T-helper 17 cell (primary cell): ENCODE measurements at regions not wholly inside any gene's neighbourhood (a gene's known extent, or its start where the extent isn't known, plus 50 kb on each side); places are given as distances from the start of the nearest gene placed in this dataset.

Source experiments
- ATAC-seq: fragments of 150-1000 bp; cut with Tn5 transposase; 2 replicates; pipeline ENCODE4 v1.10.0; 2021; ENCODE audit warnings: mild to moderate bottlenecking, moderate library complexity
- DNase-seq, 3 donors: peaks; one replicate each; pipeline versions ENCODE4 v3.0.0 to v3.0.0-alpha.2; 2020 to 2021
- H3K9me3 ChIP-seq: one replicate; pipeline ENCODE4 v1.7.0; 2013; ENCODE audit warnings: low read length, mild to moderate bottlenecking; ENCODE audit not compliant: control insufficient read depth, poor library complexity, severe bottlenecking
- H3K27ac Mint-ChIP-seq: one replicate; pipeline ENCODE4 v1.8.0; 2022; ENCODE audit warnings: mild to moderate bottlenecking, moderate library complexity, mixed read lengths
- H3K27me3 Mint-ChIP-seq: one replicate; pipeline ENCODE4 v1.8.0; 2022; ENCODE audit warnings: mixed read lengths
- H3K36me3 Mint-ChIP-seq: one replicate; pipeline ENCODE4 v1.8.0; 2022; ENCODE audit warnings: low read depth, mixed read lengths
- H3K4me1 Mint-ChIP-seq: one replicate; pipeline ENCODE4 v1.8.0; 2022; ENCODE audit warnings: mild to moderate bottlenecking, mixed read lengths
- H3K4me3 Mint-ChIP-seq: one replicate; pipeline ENCODE4 v1.8.0; 2022; ENCODE audit warnings: mild to moderate bottlenecking, moderate library complexity, mixed read lengths

DNA sequence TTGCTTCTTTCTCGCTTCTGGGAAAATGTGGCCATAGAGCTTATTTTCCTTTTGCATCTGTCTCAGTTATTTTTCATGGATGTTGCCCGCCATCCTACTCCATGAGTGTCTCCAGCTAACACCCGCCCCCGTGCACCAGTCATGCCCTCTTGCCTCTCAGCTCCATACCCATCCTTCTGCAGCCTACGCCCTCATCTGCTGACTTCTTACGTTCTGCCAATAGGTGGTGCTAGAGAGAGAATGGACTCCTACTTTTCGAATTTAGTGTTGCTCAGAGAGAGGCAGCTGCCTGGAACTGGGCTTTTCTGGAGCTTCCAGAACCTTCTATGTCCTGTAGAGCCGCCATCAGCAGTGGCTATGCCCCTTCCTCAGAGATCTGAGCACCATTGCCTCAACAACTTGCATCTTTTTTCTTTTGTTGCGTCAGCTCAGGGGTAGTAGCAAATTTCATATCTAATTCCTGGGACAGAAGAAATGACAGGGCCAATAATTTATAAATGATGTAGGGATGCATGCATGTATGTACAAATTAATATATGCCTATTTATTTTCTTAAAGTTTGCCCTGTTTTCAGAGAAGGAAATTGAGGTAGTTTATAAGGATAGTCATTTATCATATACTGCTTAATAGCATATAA, 119.7 kb upstream of the MYOCD start:
- H3K4me1 Mint-ChIP-seq = no peaks in the 10 kb centered on the region
- no peak for ATAC-seq
- DNase-seq = no peak

DNA sequence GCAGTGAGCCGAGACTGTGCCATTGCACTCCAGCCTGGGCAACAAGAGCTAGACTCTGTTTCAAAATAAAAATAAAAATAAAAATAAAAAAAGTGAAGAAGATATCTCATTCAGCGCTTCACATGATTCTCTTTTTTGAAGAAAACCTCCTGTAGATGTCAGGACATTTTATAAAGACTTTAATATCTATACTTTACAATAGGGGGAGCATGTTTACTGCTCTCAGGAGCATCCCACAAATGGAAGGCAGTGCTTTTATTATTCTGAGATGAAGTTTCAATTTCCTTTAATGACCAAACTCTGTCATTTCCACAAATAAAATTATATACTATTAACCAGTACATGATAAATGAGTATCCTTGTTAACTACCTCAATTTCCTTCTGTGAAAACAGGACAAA, 118.7 kb upstream of the MYOCD start:
- Mint-ChIP-seq H3K4me3 (no peak overlapping the region), H3K4me1 (no peaks in the 10 kb centered on the region), H3K36me3 (no peaks in the 10 kb centered on the region), H3K27me3 (no peaks in the 10 kb centered on the region), H3K27ac (no peak overlapping the region)
- DNase-seq (no peak), ATAC-seq (no peak)
- H3K9me3 ChIP-seq = no peaks in the 10 kb centered on the region

More for the DNA sequence above, 119.7 kb upstream of the MYOCD start:
- Mint-ChIP-seq H3K36me3 (no peaks in the 10 kb centered on the region), H3K4me3 (no peak overlapping the region), H3K27me3 (no peaks in the 10 kb centered on the region), H3K27ac (no peak overlapping the region)
- H3K9me3 ChIP-seq = no peaks in the 10 kb centered on the region

DNA sequence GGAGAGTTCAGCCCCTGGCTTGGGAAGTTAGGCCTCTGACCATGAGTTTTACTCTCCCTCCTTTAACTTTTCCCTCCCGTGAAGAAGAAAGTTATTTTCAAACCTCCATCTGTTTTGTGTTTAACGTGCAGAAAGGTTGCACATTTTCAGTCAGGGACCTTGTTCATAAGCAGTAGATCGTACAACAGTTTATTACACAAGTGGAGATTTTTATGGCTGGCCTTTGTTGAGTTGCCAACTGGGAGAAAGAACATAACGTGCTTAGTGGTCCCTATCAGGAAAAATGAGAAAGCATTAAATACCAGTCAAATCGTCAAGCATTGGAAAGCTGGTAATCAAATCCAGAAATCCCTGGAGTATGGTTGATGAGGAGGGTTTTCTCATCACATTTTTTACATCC, 117.9 kb upstream of the MYOCD start:
- no peaks in the 10 kb centered on the region for H3K9me3 ChIP-seq
- Mint-ChIP-seq H3K4me3 (no peak overlapping the region), H3K4me1 (no peaks in the 10 kb centered on the region), H3K36me3 (no peaks in the 10 kb centered on the region), H3K27me3 (no peaks in the 10 kb centered on the region), H3K27ac (no peak overlapping the region)
- no peak for ATAC-seq
- no peak for DNase-seq

DNA sequence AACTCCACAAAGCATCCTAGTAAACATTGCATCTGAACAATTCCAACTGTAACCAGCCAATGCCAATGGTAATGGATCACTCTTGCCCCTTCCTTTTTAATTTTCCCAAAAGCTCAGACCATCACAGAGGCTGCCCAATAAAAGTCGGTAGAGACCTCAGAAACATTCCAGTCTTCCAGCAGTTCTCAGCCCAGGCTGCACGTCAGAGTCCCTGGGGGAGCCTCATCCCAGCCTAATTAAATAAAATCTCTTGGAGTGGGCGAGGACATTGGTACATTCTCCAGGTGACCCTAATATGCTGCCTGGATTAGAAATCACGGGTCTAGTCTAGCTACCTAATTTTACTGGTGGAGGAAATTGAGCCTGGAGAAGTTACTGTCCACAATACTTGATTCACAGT, 117.1 kb upstream of the MYOCD start:
- no peaks in the 10 kb centered on the region for H3K9me3 ChIP-seq
- DNase-seq = no peak
- no peak overlapping the region for H3K27ac Mint-ChIP-seq
- no peak for ATAC-seq
- H3K27me3 Mint-ChIP-seq = no peaks in the 10 kb centered on the region
- no peak overlapping the region for H3K4me3 Mint-ChIP-seq
- H3K36me3 Mint-ChIP-seq = no peaks in the 10 kb centered on the region
- H3K4me1 Mint-ChIP-seq = no peaks in the 10 kb centered on the region

DNA sequence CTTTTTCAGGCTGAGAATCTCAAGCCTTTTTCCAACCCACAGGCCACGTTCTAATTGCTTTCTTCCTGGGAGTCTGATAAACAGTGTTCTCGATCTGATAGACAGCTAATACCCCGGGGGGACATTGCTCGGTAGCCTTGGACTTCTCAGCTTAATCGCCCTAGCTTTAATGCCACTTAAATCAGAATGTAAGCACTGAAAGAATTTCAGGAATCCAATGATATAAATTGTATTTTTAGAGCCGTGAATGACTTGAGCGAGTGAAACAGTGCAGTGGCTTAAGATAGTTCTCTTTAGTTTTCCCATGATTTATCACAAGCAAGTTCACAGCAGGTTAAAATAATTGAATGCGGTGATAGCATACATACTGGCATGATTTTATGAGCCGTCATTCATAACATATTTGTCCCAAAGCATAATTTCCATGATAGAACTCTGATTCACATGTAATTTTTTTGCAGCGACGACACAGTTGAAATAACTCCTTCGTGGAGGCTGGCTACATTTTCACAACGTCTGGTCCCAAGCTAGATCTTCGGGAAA, 116.1 kb upstream of the MYOCD start:
- ATAC-seq = no peak
- Mint-ChIP-seq H3K27ac (no peak overlapping the region), H3K36me3 (no peaks in the 10 kb centered on the region), H3K27me3 (no peaks in the 10 kb centered on the region), H3K4me3 (no peak overlapping the region), H3K4me1 (no peaks in the 10 kb centered on the region)
- no peaks in the 10 kb centered on the region for H3K9me3 ChIP-seq
- DNase-seq = no peak

DNA sequence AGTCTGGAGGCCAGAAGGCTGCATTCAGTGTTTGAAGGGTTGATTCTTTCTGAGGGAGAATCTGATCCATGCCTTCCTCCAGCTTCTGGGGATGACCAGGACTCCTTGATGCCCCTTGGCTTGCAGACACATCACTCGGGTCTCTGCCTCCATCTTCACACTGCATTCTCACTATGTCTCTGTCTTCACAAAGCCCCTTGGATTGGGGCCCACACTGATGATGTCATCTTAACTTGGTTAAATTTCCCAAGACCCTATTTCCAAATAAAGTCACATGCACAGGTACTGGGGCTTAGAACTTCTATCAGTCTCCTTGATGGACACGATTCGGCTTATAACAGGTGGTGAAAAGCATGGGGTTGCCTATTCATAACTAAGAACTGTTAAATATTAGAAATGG, 112.1 kb upstream of the MYOCD start:
- H3K9me3 ChIP-seq = no peaks in the 10 kb centered on the region
- Mint-ChIP-seq H3K4me1 (no peaks in the 10 kb centered on the region), H3K27ac (no peak overlapping the region), H3K27me3 (no peaks in the 10 kb centered on the region), H3K36me3 (no peaks in the 10 kb centered on the region), H3K4me3 (no peak overlapping the region)
- DNase-seq = no peak
- no peak for ATAC-seq

DNA sequence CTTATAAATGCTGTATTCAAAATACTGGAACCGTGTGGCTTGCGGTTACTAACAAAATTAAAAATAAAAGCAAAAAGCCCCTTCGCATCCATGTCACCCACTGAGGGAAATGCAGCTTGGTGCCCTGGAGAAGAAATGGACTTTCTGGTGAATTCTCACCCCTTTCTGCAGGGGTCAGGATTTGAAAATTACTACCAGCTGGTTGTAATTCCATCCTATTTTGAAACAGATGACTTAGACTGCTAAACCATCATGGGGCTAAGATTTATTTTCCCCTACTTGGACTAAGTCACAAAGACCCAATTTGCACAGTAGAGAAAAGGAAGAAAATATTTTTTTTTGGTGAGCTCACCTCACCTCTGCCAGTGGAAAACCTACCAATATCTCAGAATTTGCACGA, 111.4 kb upstream of the MYOCD start:
- DNase-seq = no peak
- no peak for ATAC-seq
- Mint-ChIP-seq H3K4me1 (no peaks in the 10 kb centered on the region), H3K36me3 (no peaks in the 10 kb centered on the region), H3K27me3 (no peaks in the 10 kb centered on the region), H3K4me3 (no peak overlapping the region), H3K27ac (no peak overlapping the region)
- no peaks in the 10 kb centered on the region for H3K9me3 ChIP-seq

DNA sequence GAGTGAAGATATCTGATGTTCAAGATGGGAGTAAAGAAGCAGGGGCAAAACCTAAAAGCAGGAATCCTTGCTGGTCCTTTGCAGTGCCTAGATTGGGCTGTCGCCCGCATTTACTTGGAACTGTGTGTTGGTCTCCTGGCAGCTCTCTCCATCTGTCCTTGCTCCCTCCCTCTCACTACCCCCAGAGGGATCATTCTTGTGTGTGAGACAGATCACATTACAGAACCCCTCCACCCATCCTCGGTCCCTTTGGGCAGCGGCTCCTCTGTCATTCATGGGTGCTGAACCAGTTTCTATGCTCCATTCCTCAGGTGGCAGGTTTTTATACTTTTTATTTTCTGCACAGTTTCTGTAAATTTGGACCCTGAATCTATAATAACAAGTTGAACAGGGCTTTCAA, 99.4 kb upstream of the MYOCD start:
- Mint-ChIP-seq H3K4me3 (no peak overlapping the region), H3K36me3 (no peaks in the 10 kb centered on the region), H3K4me1 (no peaks in the 10 kb centered on the region), H3K27me3 (no peaks in the 10 kb centered on the region), H3K27ac (no peak overlapping the region)
- DNase-seq = no peak
- no peak for ATAC-seq
- H3K9me3 ChIP-seq = no peaks in the 10 kb centered on the region

DNA sequence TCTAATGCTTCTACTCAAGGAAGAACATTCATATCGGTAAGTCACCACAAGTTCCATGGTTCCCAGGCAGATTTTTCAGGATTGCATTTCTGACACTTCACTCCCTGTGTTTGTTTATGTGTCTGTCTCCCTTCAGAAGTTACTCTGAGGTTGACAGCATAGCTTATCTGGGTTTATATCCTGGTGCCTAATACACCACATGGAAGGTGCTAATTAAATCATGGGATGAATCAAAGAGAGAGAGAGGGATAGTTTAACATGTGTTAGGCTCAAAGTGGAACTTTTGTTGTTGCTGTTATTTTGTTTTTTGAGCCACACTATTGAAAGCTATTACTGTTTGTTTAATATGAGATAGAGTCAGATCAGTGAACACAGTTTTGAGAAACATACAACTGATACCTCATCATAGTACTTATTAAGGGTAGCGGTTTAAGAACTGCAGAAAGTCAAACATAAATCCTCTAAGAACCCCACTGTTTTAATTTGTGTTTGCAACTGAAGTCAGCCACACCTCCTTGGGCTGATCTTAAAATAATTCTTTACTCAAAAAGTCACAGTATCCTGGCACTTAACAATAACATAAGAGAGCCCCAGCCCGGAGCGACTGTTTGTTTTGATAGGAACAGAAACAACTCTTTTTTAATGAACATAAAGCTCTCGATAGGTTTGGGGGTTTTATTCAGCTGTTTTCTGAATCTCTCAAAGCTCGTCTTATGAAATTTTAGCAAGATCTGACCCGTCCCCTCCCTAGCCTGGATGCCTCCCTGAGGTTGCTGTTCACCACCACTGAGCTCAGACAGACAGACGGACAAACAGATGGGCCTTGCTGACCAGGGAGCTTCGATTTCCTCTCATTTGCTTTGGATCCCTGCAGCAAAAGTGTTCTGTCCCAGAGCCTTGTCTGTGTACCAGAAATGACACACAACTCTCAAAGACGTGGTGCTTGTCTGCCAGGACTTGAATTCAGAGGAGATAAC, 98.3 kb upstream of the MYOCD start:
- H3K27me3 Mint-ChIP-seq = no peaks in the 10 kb centered on the region
- no peak for ATAC-seq

DNA sequence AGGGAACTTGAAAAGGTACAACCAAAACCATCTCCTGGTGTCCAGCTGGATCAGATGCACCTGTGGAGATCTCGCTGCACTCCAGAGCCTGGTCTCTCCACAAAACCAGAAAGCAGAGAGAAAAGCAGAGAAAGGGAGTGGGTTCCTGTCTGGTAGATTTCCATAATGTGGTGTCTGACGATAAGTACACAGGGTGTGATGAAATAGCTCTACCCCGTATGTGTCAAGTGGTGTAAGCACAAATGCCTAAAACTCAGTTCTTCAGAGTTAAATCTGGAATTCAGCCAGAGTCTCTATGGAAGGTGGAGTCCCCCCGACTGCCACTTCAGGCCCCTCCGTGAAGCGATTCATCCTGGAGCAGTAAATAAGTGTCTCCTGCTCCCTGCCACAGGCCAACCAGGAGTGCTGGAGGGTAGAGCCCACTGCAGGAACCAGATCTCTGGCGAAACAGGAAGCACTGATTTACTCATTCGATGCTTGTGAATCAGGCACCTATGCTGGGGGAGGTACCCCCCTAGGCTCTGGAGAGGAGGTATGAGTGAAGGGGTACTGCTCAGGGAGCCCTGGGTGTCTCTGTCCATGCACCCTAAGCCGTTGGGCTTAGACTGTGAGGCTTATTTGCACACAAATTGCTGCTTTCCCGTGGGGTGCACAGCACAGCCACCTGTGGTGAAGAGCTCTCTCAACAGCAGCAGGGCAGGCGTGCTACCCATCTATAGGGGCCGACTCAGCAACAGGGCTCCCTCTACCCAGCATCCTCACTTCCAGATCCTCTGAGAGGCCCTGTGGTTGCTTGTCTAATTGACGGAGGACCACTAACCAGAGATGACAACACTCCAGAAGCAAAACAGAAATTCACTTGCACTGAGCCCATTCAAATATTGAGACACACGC, 97.1 kb upstream of the MYOCD start:
- no peaks in the 10 kb centered on the region for H3K9me3 ChIP-seq
- no peaks in the 10 kb centered on the region for H3K4me1 Mint-ChIP-seq
- ATAC-seq = no peak
- DNase-seq = no peak
- H3K36me3 Mint-ChIP-seq = no peaks in the 10 kb centered on the region
- no peaks in the 10 kb centered on the region for H3K27me3 Mint-ChIP-seq
- no peak overlapping the region for H3K27ac Mint-ChIP-seq
- no peak overlapping the region for H3K4me3 Mint-ChIP-seq

More for the DNA sequence above, 98.3 kb upstream of the MYOCD start:
- DNase-seq = no peak
- Mint-ChIP-seq H3K4me1 (no peaks in the 10 kb centered on the region), H3K4me3 (no peak overlapping the region), H3K27ac (no peak overlapping the region), H3K36me3 (no peaks in the 10 kb centered on the region)
- no peaks in the 10 kb centered on the region for H3K9me3 ChIP-seq

DNA sequence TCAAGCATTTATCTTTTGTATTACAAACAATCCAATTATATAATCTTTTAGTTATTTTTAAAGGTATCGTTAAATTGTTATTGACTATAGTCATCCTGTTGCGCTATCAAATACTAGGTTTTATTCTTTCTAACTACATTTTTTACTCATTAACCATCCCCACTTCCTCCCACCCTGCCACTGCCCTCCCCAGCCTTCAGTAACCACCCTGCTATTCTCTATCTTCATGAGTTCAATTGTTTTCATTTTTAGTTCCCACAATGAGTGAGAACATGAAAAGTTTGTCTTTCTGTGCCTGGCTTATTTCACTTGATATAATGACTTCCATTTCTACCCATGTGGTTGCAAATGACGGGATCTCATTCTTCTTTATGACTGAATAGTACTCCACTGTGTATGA, 94.1 kb upstream of the MYOCD start:
- H3K36me3 Mint-ChIP-seq = no peaks in the 10 kb centered on the region
- H3K27me3 Mint-ChIP-seq = no peaks in the 10 kb centered on the region
- H3K27ac Mint-ChIP-seq = no peak overlapping the region
- no peak overlapping the region for H3K4me3 Mint-ChIP-seq
- ATAC-seq = no peak
- H3K9me3 ChIP-seq = no peaks in the 10 kb centered on the region
- no peaks in the 10 kb centered on the region for H3K4me1 Mint-ChIP-seq
- DNase-seq = no peak

DNA sequence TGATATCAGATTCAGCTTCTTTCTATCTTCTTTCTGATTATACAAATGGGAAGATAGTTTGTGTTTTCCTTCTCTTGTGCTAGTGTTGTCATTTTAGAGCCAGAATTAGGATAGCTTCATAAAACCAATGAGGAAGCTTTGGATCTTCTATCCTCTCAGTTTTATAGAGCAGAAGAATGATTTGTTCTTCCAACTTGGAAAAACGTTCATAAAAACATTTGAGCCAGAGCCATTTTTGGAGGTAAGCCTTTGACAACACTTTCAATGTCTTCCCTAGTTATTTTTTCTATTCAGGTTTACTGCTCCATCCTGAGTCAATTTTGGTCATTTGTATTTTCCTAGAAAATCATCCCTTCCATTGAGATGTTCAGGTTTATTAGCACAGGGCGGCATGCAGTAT, 91.2 kb upstream of the MYOCD start:
- Mint-ChIP-seq H3K4me3 (no peak overlapping the region), H3K27me3 (no peaks in the 10 kb centered on the region), H3K36me3 (no peaks in the 10 kb centered on the region), H3K4me1 (no peaks in the 10 kb centered on the region), H3K27ac (no peak overlapping the region)
- DNase-seq (no peak), ATAC-seq (no peak)
- H3K9me3 ChIP-seq = no peaks in the 10 kb centered on the region

DNA sequence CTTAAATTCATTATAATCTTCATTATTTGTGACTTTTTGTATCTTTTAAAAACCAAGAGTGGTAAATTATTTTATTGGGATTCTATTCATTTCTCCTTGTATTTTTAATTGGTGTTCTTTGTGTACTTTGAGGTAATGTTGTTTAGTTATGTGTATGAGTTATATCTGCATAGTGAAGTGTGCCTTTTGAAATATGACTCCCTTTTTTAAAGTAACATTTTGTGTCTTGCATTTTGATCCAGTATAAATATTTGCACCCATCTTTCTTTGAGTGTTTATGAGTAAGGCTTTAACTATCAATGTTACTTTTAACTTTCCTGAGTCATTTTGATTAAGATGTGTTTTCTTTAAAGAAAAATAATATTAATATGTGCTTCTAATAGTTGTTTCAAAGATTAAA, 90.0 kb upstream of the MYOCD start:
- no peaks in the 10 kb centered on the region for H3K27me3 Mint-ChIP-seq
- ATAC-seq = no peak

More for the DNA sequence above, 90.0 kb upstream of the MYOCD start:
- Mint-ChIP-seq H3K36me3 (no peaks in the 10 kb centered on the region), H3K4me1 (no peaks in the 10 kb centered on the region), H3K4me3 (no peak overlapping the region), H3K27ac (no peak overlapping the region)
- no peak for DNase-seq
- no peaks in the 10 kb centered on the region for H3K9me3 ChIP-seq
